H1 (cell line): ENCODE measurements at regions not wholly inside any gene's neighbourhood (a gene's known extent, or its start where the extent isn't known, plus 50 kb on each side); places are given as distances from the start of the nearest gene placed in this dataset.

ENCODE experiments used
- BCL11A ChIP-seq, 2 experiments: IDR thresholded peaks; one replicate each; pipeline ENCODE4 v1.6.1; 2011; ENCODE audit warnings: low read depth in 2 of 2, low read length in 2 of 2, mild to moderate bottlenecking in 2 of 2
- CEBPB ChIP-seq: IDR thresholded peaks from 2 replicates; pipeline ENCODE4 v1.6.1; 2012; ENCODE audit warnings: low read depth, low read length
- EGR1 ChIP-seq: IDR thresholded peaks from 2 replicates; pipeline ENCODE4 v1.6.1; 2011; ENCODE audit warnings: low read depth, low read length, borderline replicate concordance
- FOSL1 ChIP-seq: IDR thresholded peaks from 2 replicates; pipeline ENCODE4 v1.6.1; 2011; ENCODE audit warnings: mild to moderate bottlenecking, low read depth, low read length, moderate library complexity; ENCODE audit not compliant: insufficient read depth
- JUND ChIP-seq: IDR thresholded peaks from 2 replicates; pipeline ENCODE4 v1.6.1; 2011; ENCODE audit warnings: mild to moderate bottlenecking, improper control_type of control experiment, low read length
- KDM4A ChIP-seq: IDR thresholded peaks from one replicate; pipeline ENCODE4 v1.7.1; 2012; ENCODE audit warnings: low read depth, mild to moderate bottlenecking, moderate library complexity, low read length, inconsistent platforms; ENCODE audit not compliant: severe bottlenecking
- NANOG ChIP-seq: IDR thresholded peaks from 2 replicates; pipeline ENCODE4 v1.6.1; 2011; ENCODE audit warnings: low read length, low read depth, mild to moderate bottlenecking, inconsistent platforms; ENCODE audit not compliant: insufficient read depth, poor library complexity, severe bottlenecking
- RAD21 ChIP-seq, 2 experiments: IDR thresholded peaks in 1 of 2; conservative IDR thresholded peaks in 1 of 2; 2 replicates each; pipeline ENCODE4 v1.6.1; 2011; ENCODE audit warnings: low read depth in 2 of 2, low read length in 2 of 2, improper control_type of control experiment in 1 of 2, inconsistent platforms in 1 of 2, mild to moderate bottlenecking in 1 of 2, moderate library complexity in 1 of 2
- SP2 ChIP-seq: IDR thresholded peaks from 2 replicates; pipeline ENCODE4 v1.6.1; 2012; ENCODE audit warnings: mild to moderate bottlenecking, low read length, inconsistent platforms
- SUZ12 ChIP-seq: fragments of 200-600 bp; sonication (generic); IDR thresholded peaks from 2 replicates; pipeline ENCODE4 v1.6.1; 2012; ENCODE audit warnings: mild to moderate bottlenecking, inconsistent platforms, low read length, moderate library complexity, mixed read lengths
- TAF7 ChIP-seq: optimal IDR thresholded peaks from 2 replicates; pipeline ENCODE3; 2011; ENCODE audit warnings: low read depth, mild to moderate bottlenecking, inconsistent platforms, low read length, moderate library complexity, borderline replicate concordance
- TF ChIP-seq, protein P1 (sequence below): fragments of 300-600 bp; sonication (generic); IDR thresholded peaks from 2 replicates; pipeline ENCODE4 v1.7.1; 2012; ENCODE audit warnings: low read length, moderate library complexity, mild to moderate bottlenecking, inconsistent platforms; ENCODE audit not compliant: insufficient replicate concordance

DNA sequence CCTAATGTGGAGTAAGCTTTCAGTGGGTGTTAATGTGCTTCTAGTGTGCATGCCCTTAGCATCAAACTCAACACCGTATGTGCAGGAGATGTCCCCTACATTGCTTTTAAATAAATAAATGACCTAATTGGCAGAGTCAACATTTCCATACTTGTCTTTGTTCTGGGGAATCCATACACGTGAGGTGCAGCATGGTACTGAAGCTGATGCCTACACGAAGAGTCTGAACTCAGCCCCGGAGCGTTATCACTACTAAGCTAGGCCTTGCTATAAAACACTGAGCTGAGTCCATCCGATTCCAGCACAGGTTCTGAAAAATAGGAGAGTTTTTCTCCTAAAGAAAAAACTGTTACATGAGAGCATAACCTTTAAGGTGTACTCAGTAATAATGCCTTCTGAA lies 125.0 kb upstream of the DYRK2 start (continued):
- TF ChIP-seq, protein P1, sequence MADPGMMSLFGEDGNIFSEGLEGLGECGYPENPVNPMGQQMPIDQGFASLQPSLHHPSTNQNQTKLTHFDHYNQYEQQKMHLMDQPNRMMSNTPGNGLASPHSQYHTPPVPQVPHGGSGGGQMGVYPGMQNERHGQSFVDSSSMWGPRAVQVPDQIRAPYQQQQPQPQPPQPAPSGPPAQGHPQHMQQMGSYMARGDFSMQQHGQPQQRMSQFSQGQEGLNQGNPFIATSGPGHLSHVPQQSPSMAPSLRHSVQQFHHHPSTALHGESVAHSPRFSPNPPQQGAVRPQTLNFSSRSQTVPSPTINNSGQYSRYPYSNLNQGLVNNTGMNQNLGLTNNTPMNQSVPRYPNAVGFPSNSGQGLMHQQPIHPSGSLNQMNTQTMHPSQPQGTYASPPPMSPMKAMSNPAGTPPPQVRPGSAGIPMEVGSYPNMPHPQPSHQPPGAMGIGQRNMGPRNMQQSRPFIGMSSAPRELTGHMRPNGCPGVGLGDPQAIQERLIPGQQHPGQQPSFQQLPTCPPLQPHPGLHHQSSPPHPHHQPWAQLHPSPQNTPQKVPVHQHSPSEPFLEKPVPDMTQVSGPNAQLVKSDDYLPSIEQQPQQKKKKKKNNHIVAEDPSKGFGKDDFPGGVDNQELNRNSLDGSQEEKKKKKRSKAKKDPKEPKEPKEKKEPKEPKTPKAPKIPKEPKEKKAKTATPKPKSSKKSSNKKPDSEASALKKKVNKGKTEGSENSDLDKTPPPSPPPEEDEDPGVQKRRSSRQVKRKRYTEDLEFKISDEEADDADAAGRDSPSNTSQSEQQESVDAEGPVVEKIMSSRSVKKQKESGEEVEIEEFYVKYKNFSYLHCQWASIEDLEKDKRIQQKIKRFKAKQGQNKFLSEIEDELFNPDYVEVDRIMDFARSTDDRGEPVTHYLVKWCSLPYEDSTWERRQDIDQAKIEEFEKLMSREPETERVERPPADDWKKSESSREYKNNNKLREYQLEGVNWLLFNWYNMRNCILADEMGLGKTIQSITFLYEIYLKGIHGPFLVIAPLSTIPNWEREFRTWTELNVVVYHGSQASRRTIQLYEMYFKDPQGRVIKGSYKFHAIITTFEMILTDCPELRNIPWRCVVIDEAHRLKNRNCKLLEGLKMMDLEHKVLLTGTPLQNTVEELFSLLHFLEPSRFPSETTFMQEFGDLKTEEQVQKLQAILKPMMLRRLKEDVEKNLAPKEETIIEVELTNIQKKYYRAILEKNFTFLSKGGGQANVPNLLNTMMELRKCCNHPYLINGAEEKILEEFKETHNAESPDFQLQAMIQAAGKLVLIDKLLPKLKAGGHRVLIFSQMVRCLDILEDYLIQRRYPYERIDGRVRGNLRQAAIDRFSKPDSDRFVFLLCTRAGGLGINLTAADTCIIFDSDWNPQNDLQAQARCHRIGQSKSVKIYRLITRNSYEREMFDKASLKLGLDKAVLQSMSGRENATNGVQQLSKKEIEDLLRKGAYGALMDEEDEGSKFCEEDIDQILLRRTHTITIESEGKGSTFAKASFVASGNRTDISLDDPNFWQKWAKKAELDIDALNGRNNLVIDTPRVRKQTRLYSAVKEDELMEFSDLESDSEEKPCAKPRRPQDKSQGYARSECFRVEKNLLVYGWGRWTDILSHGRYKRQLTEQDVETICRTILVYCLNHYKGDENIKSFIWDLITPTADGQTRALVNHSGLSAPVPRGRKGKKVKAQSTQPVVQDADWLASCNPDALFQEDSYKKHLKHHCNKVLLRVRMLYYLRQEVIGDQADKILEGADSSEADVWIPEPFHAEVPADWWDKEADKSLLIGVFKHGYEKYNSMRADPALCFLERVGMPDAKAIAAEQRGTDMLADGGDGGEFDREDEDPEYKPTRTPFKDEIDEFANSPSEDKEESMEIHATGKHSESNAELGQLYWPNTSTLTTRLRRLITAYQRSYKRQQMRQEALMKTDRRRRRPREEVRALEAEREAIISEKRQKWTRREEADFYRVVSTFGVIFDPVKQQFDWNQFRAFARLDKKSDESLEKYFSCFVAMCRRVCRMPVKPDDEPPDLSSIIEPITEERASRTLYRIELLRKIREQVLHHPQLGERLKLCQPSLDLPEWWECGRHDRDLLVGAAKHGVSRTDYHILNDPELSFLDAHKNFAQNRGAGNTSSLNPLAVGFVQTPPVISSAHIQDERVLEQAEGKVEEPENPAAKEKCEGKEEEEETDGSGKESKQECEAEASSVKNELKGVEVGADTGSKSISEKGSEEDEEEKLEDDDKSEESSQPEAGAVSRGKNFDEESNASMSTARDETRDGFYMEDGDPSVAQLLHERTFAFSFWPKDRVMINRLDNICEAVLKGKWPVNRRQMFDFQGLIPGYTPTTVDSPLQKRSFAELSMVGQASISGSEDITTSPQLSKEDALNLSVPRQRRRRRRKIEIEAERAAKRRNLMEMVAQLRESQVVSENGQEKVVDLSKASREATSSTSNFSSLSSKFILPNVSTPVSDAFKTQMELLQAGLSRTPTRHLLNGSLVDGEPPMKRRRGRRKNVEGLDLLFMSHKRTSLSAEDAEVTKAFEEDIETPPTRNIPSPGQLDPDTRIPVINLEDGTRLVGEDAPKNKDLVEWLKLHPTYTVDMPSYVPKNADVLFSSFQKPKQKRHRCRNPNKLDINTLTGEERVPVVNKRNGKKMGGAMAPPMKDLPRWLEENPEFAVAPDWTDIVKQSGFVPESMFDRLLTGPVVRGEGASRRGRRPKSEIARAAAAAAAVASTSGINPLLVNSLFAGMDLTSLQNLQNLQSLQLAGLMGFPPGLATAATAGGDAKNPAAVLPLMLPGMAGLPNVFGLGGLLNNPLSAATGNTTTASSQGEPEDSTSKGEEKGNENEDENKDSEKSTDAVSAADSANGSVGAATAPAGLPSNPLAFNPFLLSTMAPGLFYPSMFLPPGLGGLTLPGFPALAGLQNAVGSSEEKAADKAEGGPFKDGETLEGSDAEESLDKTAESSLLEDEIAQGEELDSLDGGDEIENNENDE = no peak
- TF ChIP-seq EGR1 (no peak), CEBPB (no peak), BCL11A (IDR thresholded peaks at IDR 0.05; ENCODE audit: low read depth in 2 of 2, low read length in 2 of 2) (no peak), SP2 (no peak), FOSL1 (no peak), KDM4A (no peak), TAF7 (no peak), JUND (no peak), NANOG (no peak), SUZ12 (no peak), RAD21 (IDR thresholded peaks at IDR 0.05 in 1 of 2, conservative IDR thresholded peaks at IDR 0.05 in 1 of 2; ENCODE audit: low read depth in 2 of 2, low read length in 2 of 2) (no peak)
